ENCODE measurements at regions not wholly inside any gene's neighbourhood (a gene's known extent, or its start where the extent isn't known, plus 50 kb on each side); places are given as distances from the start of the nearest gene placed in this dataset.

- DNase-seq (ENCODE audit: low read depth in 3 of 3, low spot score in 1 of 3): no peak
These were observed 285.0 kb upstream of the TPM1 start for GRCh38 chr15:62757535-62757934.

- no peak for DNase-seq (ENCODE audit: low read depth in 3 of 3, low spot score in 1 of 3)
These were observed 284.2 kb upstream of the TPM1 start for GRCh38 chr15:62758126-62758951.

GRCh38 chr15:62758952-62759349 lies 283.6 kb upstream of the TPM1 start:
- DNase-seq (ENCODE audit: low read depth in 3 of 3, low spot score in 1 of 3): no peak

GRCh38 chr15:62760538-62760937 lies 282.0 kb upstream of the TPM1 start:
- DNase-seq (ENCODE audit: low read depth in 3 of 3, low spot score in 1 of 3): no peak

- DNase-seq (ENCODE audit: low read depth in 3 of 3, low spot score in 1 of 3): no peak
These were observed 276.6 kb upstream of the TPM1 start for GRCh38 chr15:62765916-62766315.

- DNase-seq (ENCODE audit: low read depth in 3 of 3, low spot score in 1 of 3): no peak
These were observed 275.9 kb upstream of the TPM1 start for GRCh38 chr15:62766599-62766998.

- DNase-seq (ENCODE audit: low read depth in 3 of 3, low spot score in 1 of 3): no peak
These were observed 272.9 kb upstream of the TPM1 start for GRCh38 chr15:62769604-62770003.

- DNase-seq (ENCODE audit: low read depth in 3 of 3, low spot score in 1 of 3): no peak
These were observed 272.4 kb upstream of the TPM1 start for GRCh38 chr15:62770111-62770660.

- DNase-seq (ENCODE audit: low read depth in 3 of 3, low spot score in 1 of 3): no peak
These were observed 271.8 kb upstream of the TPM1 start for GRCh38 chr15:62770752-62771151.

GRCh38 chr15:62771234-62771633 lies 271.3 kb upstream of the TPM1 start:
- DNase-seq (ENCODE audit: low read depth in 3 of 3, low spot score in 1 of 3): no peak

GRCh38 chr15:62773369-62774165 lies 269.0 kb upstream of the TPM1 start:
- no peak for DNase-seq (ENCODE audit: low read depth in 3 of 3, low spot score in 1 of 3)

- DNase-seq (ENCODE audit: low read depth in 3 of 3, low spot score in 1 of 3): no peak
These were observed 266.6 kb upstream of the TPM1 start for GRCh38 chr15:62775932-62776331.

- no peak for DNase-seq (ENCODE audit: low read depth in 3 of 3, low spot score in 1 of 3)
These were observed 264.9 kb upstream of the TPM1 start for GRCh38 chr15:62777671-62778070.

- DNase-seq (ENCODE audit: low read depth in 3 of 3, low spot score in 1 of 3): no peak
These were observed 263.3 kb upstream of the TPM1 start for GRCh38 chr15:62779036-62779770.

GRCh38 chr15:62779899-62780298 lies 262.6 kb upstream of the TPM1 start:
- DNase-seq (ENCODE audit: low read depth in 3 of 3, low spot score in 1 of 3): no peak

- no peak for DNase-seq (ENCODE audit: low read depth in 3 of 3, low spot score in 1 of 3)
These were observed 261.5 kb upstream of the TPM1 start for GRCh38 chr15:62781081-62781497.

- no peak for DNase-seq (ENCODE audit: low read depth in 3 of 3, low spot score in 1 of 3)
These were observed 260.3 kb upstream of the TPM1 start for GRCh38 chr15:62782071-62782841.

- no peak for DNase-seq (ENCODE audit: low read depth in 3 of 3, low spot score in 1 of 3)
These were observed 259.7 kb upstream of the TPM1 start for GRCh38 chr15:62782896-62783295.

- no peak for DNase-seq (ENCODE audit: low read depth in 3 of 3, low spot score in 1 of 3)
These were observed 259.1 kb upstream of the TPM1 start for GRCh38 chr15:62783303-62783957.

Measured in stimulated activated CD4-positive, alpha-beta T cell treated with anti-CD3 and anti-CD28 coated beads, TNF-alpha, amount 100 ng/mL, for 1 hour (primary cell).